ENCODE measurements at regions not wholly inside any gene's neighbourhood (a gene's known extent, or its start where the extent isn't known, plus 50 kb on each side); places are given as distances from the start of the nearest gene placed in this dataset.

DNA sequence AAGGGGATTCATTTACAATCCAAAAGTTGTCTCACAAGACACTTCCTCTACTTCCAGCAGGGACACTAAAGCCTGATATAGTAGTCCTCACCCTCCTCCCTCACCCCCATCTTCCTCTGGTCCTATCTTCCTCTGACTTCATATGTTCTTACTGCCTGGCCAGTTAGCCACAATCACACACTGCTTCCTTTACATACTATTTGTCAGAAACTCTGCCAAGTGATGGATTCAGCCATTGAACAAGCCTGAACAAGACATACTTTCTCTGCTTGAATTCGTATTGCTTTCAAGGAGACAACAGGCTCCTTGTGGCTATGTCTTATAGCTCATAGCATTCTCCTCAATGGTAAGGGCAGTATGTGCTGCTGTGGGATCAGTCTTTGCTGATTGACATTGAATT lies 672.2 kb downstream of the BCL11A start:
- ChIA-PET RAD21 (ENCODE audit: unreplicated experiment) (no interaction called here), CTCF (no interaction called here), POLR2A (no interaction called here), SMC1A (ENCODE audit: uncharacterized antibody, unreplicated experiment) (interaction anchor here (1.5 kb wide), 1 partner anchor 9 kb away, joined by 3 read pairs; no protein-coding TSS in a partner anchor)
- H3K9ac ChIP-seq (ENCODE audit: control insufficient read depth, insufficient read depth, low read length): no peak overlapping the region
- H3K27ac ChIP-seq (ENCODE audit: control insufficient read depth, insufficient read depth): no peak overlapping the region
- no peak for FAIRE-seq
- H3K79me2 ChIP-seq (ENCODE audit: control insufficient read depth, insufficient read depth, low read length): no peaks in the 10 kb centered on the region
- TF ChIP-seq POLR2AphosphoS5 (IDR thresholded peaks at IDR 0.05; ENCODE audit: low read length) (no peak), JUNB (IDR thresholded peaks at IDR 0.05) (no peak), SUPT20H (IDR thresholded peaks at IDR 0.05; ENCODE audit: borderline replicate concordance, control insufficient read depth, low read depth, low read length) (no peak), ETV6 (conservative IDR thresholded peaks at IDR 0.05 in 1 of 2, IDR thresholded peaks at IDR 0.05 in 1 of 2; ENCODE audit: borderline replicate concordance in 1 of 2, low read depth in 1 of 2) (no peak), BHLHE40 (IDR thresholded peaks at IDR 0.05; ENCODE audit: borderline replicate concordance in 1 of 2, low read depth in 2 of 2, low read length in 1 of 2) (no peak), ZBTB4 (CRISPR knock-in tag; IDR thresholded peaks at IDR 0.05) (no peak), GATAD2B (conservative IDR thresholded peaks at IDR 0.05; ENCODE audit: low read depth) (no peak), EGR1 (IDR thresholded peaks at IDR 0.05; ENCODE audit: borderline replicate concordance in 1 of 2, low read depth in 2 of 2, low read length in 2 of 2) (no peak), ZNF622 (IDR thresholded peaks at IDR 0.05) (no peak), IKZF1 (conservative IDR thresholded peaks at IDR 0.05) (no peak), RUNX3 (IDR thresholded peaks at IDR 0.05; ENCODE audit: low read length) (no peak)
- 5% methylated on average over 1 of the region's 1 CpG for WGBS (ENCODE audit: insufficient coverage, insufficient replicate concordance, low lambda C conversion rate, missing lambda C conversion rate)
- H3K36me3 ChIP-seq (ENCODE audit: control insufficient read depth in 2 of 2, insufficient read depth in 2 of 2, low read length in 1 of 2): no peaks in the 10 kb centered on the region
- in situ Hi-C loops (cut with MboI) (no loop called here), intact Hi-C loops (cut with micrococcal nuclease; ENCODE audit: unreplicated experiment) (no loop called here)
- no peak overlapping the region for H3K4me2 ChIP-seq (ENCODE audit: control insufficient read depth, insufficient read depth)
- H3K4me3 ChIP-seq: no peak overlapping the region
- DNase-seq (ENCODE audit: low read depth, low spot score): no peak
- ATAC-seq: no peak
- H4K20me1 ChIP-seq (ENCODE audit: control insufficient read depth, insufficient read depth): no peaks in the 10 kb centered on the region
- peaks cover 7% of the 10 kb centered on the region for H3K4me1 ChIP-seq (ENCODE audit: control insufficient read depth, insufficient read depth, low read length)
- BruUV-seq (replicated peaks): no TSS peak
- H3K27me3 ChIP-seq (replicated peaks in 1 of 2; ENCODE audit: control insufficient read depth in 2 of 2, insufficient read depth in 2 of 2, low read length in 1 of 2): no peaks in the 10 kb centered on the region; a peak in 1 of 4 replicates
- H3K9me3 ChIP-seq (replicated peaks; ENCODE audit: control insufficient read depth, insufficient read depth, low read length): no peaks in the 10 kb centered on the region
- no peak overlapping the region for H2AFZ ChIP-seq (ENCODE audit: control insufficient read depth, low read depth, low read length)

Measured in GM12878 (cell line).